Suppressor macrophage treated with lipopolysaccharide for 1 hour (primary cell): ENCODE measurements at regions not wholly inside any gene's neighbourhood (a gene's known extent, or its start where the extent isn't known, plus 50 kb on each side); places are given as distances from the start of the nearest gene placed in this dataset.
A peak's percentile ranks its signal among the peaks of the same experiment; 100 is the strongest.
"Not testable (repeated sequence)": the region's sequence is repeated elsewhere in the genome, so short reads cannot be mapped to it uniquely, and the experiment has no call there.

ENCODE experiments used
- DNase-seq, 3 donors: peaks; one replicate each; pipeline ENCODE4 v3.0.0-alpha.2; 2020 to 2022

- no peak for DNase-seq
Observed at GRCh38 chr4:23161787-23162186, 469.1 kb downstream of the GBA3 start.

- no peak for DNase-seq
Observed at GRCh38 chr4:23153076-23153475, 460.3 kb downstream of the GBA3 start.

GRCh38 chr4:23149815-23150214, 457.1 kb downstream of the GBA3 start:
- DNase-seq = no peak

- no peak for DNase-seq
Observed at GRCh38 chr4:23144707-23145106, 452.0 kb downstream of the GBA3 start.

GRCh38 chr4:23135792-23136645, 443.3 kb downstream of the GBA3 start:
- peak; percentile 52 to 63 (median 61) for DNase-seq

GRCh38 chr4:23134331-23134730, 441.6 kb downstream of the GBA3 start:
- no peak for DNase-seq

- no peak for DNase-seq
Observed at GRCh38 chr4:23130845-23131244, 438.1 kb downstream of the GBA3 start.

GRCh38 chr4:23125118-23125517, 432.4 kb downstream of the GBA3 start:
- no peak for DNase-seq

- DNase-seq = no peak
Observed at GRCh38 chr4:23122666-23123400, 430.1 kb downstream of the GBA3 start.

GRCh38 chr4:23120374-23120773, 427.6 kb downstream of the GBA3 start:
- no peak for DNase-seq

GRCh38 chr4:23117826-23118225, 425.1 kb downstream of the GBA3 start:
- DNase-seq = no peak

- no peak for DNase-seq
Observed at GRCh38 chr4:23114538-23114937, 421.8 kb downstream of the GBA3 start.

GRCh38 chr4:23113104-23113503, 420.4 kb downstream of the GBA3 start:
- DNase-seq = no peak

- no peak for DNase-seq
Observed at GRCh38 chr4:23106516-23106915, 413.8 kb downstream of the GBA3 start.

GRCh38 chr4:23105759-23106370, 413.1 kb downstream of the GBA3 start:
- DNase-seq = no peak

- DNase-seq = no peak
Observed at GRCh38 chr4:23097251-23097650, 404.5 kb downstream of the GBA3 start.

- peak in 2 of 3 donors; percentile 20 to 23 for DNase-seq
Observed at GRCh38 chr4:23091711-23092110, 399.0 kb downstream of the GBA3 start.

GRCh38 chr4:23085249-23085568, 392.5 kb downstream of the GBA3 start:
- no peak for DNase-seq

- peak; percentile 27 to 50 (median 43) for DNase-seq
Observed at GRCh38 chr4:23084559-23085248, 392.0 kb downstream of the GBA3 start.

GRCh38 chr4:23083391-23083790, 390.7 kb downstream of the GBA3 start:
- DNase-seq = no peak

GRCh38 chr4:23080171-23080570, 387.4 kb downstream of the GBA3 start:
- DNase-seq = not testable (repeated sequence)

- no peak for DNase-seq
Observed at GRCh38 chr4:23070848-23071570, 378.3 kb downstream of the GBA3 start.

- no peak for DNase-seq
Observed at GRCh38 chr4:23068756-23069155, 376.0 kb downstream of the GBA3 start.
